ENCODE measurements at regions not wholly inside any gene's neighbourhood (a gene's known extent, or its start where the extent isn't known, plus 50 kb on each side); places are given as distances from the start of the nearest gene placed in this dataset.

- Histone ChIP-seq H3K79me2 (no peaks in the 10 kb centered on the region), H3K9me3 (ENCODE audit: low read depth) (no peaks in the 10 kb centered on the region), H4K20me1 (ENCODE audit: insufficient read depth, poor library complexity, severe bottlenecking) (no peaks in the 10 kb centered on the region), H3K4me3 (no peak overlapping the region), H3K27me3 (peaks cover 5% of the 10 kb centered on the region), H2AFZ (no peak overlapping the region), H3K4me2 (no peak overlapping the region), H3K9me2 (replicated peaks; ENCODE audit: insufficient read depth) (no peaks in the 10 kb centered on the region), H3K4me1 (ENCODE audit: insufficient read depth) (no peaks in the 10 kb centered on the region), H3K27ac (no peak overlapping the region), H3K36me3 (replicated peaks; ENCODE audit: insufficient read depth, low read depth) (no peaks in the 10 kb centered on the region)
- no peak for TF ChIP-seq EZH2phosphoT487 (IDR thresholded peaks at IDR 0.05; ENCODE audit: low read depth, severe bottlenecking, unreplicated experiment)
- TF ChIP-seq CTCF (IDR thresholded peaks at IDR 0.05; ENCODE audit: poor library complexity): no peak
- no peak for TF ChIP-seq EZH2 (IDR thresholded peaks at IDR 0.05; ENCODE audit: borderline replicate concordance)
- no peak for DNase-seq (ENCODE audit: low spot score)
- WGBS (ENCODE audit: low lambda C conversion rate, missing lambda C conversion rate): 92% methylated on average over 6 of the region's 6 CpGs
These were observed 115.3 kb upstream of the SOX9 start for GRCh38 chr17:72005332-72006163.

DNA sequence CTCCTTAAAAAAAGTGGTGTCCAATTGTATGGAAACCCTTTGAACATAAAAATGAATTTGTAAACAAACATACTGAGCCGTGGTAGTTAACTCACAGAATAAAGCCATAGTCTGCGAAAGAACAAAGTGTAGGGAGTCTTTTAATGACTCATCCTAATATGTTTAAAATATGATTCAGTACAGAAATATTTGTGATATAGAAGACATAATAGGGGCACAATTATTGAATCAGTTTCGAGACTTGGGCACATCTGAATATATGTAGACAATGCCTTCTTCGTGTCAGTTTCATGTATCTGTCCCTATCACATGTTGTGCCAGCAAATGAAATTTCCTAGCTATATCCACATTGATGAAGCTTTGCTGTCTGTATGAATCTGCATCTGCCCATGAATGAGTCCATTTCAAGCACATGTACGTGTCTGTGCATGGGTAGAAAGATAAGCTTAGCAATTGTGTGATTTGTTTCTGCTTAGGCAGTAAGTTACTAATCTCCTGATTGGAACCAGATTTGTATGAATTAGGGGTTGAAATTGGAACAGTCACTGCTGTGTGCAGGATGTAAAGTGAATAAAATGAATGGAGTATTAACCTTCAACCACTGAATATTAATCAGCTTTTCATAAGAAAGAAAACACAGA is 112.5 kb upstream of the SOX9 start:
- H3K4me3 ChIP-seq: no peak overlapping the region
- H3K4me1 ChIP-seq (ENCODE audit: insufficient read depth): no peaks in the 10 kb centered on the region
- H3K36me3 ChIP-seq (replicated peaks; ENCODE audit: insufficient read depth, low read depth): no peaks in the 10 kb centered on the region
- H3K27me3 ChIP-seq: peaks cover 10% of the 10 kb centered on the region
- H3K79me2 ChIP-seq: no peaks in the 10 kb centered on the region
- 70% methylated on average over 5 of the region's 5 CpGs for WGBS (ENCODE audit: low lambda C conversion rate, missing lambda C conversion rate)
- DNase-seq (ENCODE audit: low spot score): no peak
- H4K20me1 ChIP-seq (ENCODE audit: insufficient read depth, poor library complexity, severe bottlenecking): no peaks in the 10 kb centered on the region
- H3K9me3 ChIP-seq (ENCODE audit: low read depth): no peaks in the 10 kb centered on the region
- H3K9me2 ChIP-seq (replicated peaks; ENCODE audit: insufficient read depth): no peaks in the 10 kb centered on the region
- TF ChIP-seq EZH2phosphoT487 (IDR thresholded peaks at IDR 0.05; ENCODE audit: low read depth, severe bottlenecking, unreplicated experiment): no peak
- TF ChIP-seq EZH2 (IDR thresholded peaks at IDR 0.05; ENCODE audit: borderline replicate concordance): no peak
- no peak for TF ChIP-seq CTCF (IDR thresholded peaks at IDR 0.05; ENCODE audit: poor library complexity)
- H3K4me2 ChIP-seq: no peak overlapping the region
- H2AFZ ChIP-seq: no peak overlapping the region
- no peak overlapping the region for H3K27ac ChIP-seq

GRCh38 chr17:72011561-72011960 is 109.3 kb upstream of the SOX9 start:
- Histone ChIP-seq H3K9me3 (ENCODE audit: low read depth) (no peaks in the 10 kb centered on the region), H3K9me2 (replicated peaks; ENCODE audit: insufficient read depth) (no peaks in the 10 kb centered on the region), H2AFZ (no peak overlapping the region), H3K4me3 (no peak overlapping the region), H3K36me3 (replicated peaks; ENCODE audit: insufficient read depth, low read depth) (no peaks in the 10 kb centered on the region), H3K4me1 (ENCODE audit: insufficient read depth) (no peaks in the 10 kb centered on the region), H3K79me2 (no peaks in the 10 kb centered on the region), H3K27me3 (peaks cover 7% of the 10 kb centered on the region), H3K27ac (no peak overlapping the region), H4K20me1 (ENCODE audit: insufficient read depth, poor library complexity, severe bottlenecking) (no peaks in the 10 kb centered on the region), H3K4me2 (no peak overlapping the region)
- WGBS (ENCODE audit: low lambda C conversion rate, missing lambda C conversion rate): 94% methylated on average over 1 of the region's 1 CpG
- DNase-seq (ENCODE audit: low spot score): no peak
- TF ChIP-seq EZH2phosphoT487 (IDR thresholded peaks at IDR 0.05; ENCODE audit: low read depth, severe bottlenecking, unreplicated experiment) (no peak), EZH2 (IDR thresholded peaks at IDR 0.05; ENCODE audit: borderline replicate concordance) (no peak), CTCF (IDR thresholded peaks at IDR 0.05; ENCODE audit: poor library complexity) (no peak)

All from hepatocyte (in vitro differentiated cells).